Body of pancreas (tissue), 4 donors: ENCODE measurements at regions not wholly inside any gene's neighbourhood (a gene's known extent, or its start where the extent isn't known, plus 50 kb on each side); places are given as distances from the start of the nearest gene placed in this dataset.
A peak's percentile ranks its signal among the peaks of the same experiment; 100 is the strongest.
"Not testable (repeated sequence)": the region's sequence is repeated elsewhere in the genome, so short reads cannot be mapped to it uniquely, and the experiment has no call there.

Experiments used
- ATAC-seq: fragments of 150-250 bp; one replicate; pipeline ENCODE4 v1.9.1; 2016
- DNase-seq, 4 donors: peaks; one replicate each; pipeline ENCODE4 v3.0.0-alpha.2; 2019
- H3K27ac ChIP-seq, 4 donors: fragments of 200-600 bp; sonication (generic); 1 replicate in 3 of 4; 2 replicates in 1 of 4; pipeline versions ENCODE4 v1.5.1 to v1.6.1; 2016 to 2019; ENCODE audit warnings: mild to moderate bottlenecking in 1 of 4, mixed read lengths in 1 of 4, moderate library complexity in 1 of 4
- H3K27me3 ChIP-seq, 2 donors: fragments of 200-600 bp; sonication (generic); one replicate each; pipeline ENCODE4 v1.6.0; 2016; ENCODE audit warnings: mild to moderate bottlenecking in 1 of 2
- H3K36me3 ChIP-seq, 2 donors: fragments of 200-600 bp; sonication (generic); replicated peaks in 1 of 2; 2 replicates each; pipeline ENCODE4 v1.5.1; 2016; ENCODE audit warnings: low read depth in 2 of 2; ENCODE audit not compliant: insufficient read depth in 1 of 2
- H3K4me1 ChIP-seq: fragments of 200-600 bp; sonication (generic); one replicate; pipeline ENCODE4 v1.6.0; 2016
- H3K4me3 ChIP-seq, 2 donors: fragments of 200-600 bp; sonication (generic); 1 replicate in 1 of 2; 2 replicates in 1 of 2; pipeline ENCODE4 v1.5.1; 2016 to 2019
- H3K9me3 ChIP-seq, 3 donors: fragments of 200-600 bp; sonication (generic); 1 replicate in 2 of 3; 2 replicates in 1 of 3; pipeline ENCODE4 v1.5.1; 2016
- CTCF ChIP-seq, 7 experiments: fragments of 450-650 bp in 4 of 7; fragments of 200-600 bp in 3 of 7; sonication (generic) in 3 of 7; IDR thresholded peaks; one replicate each; pipeline ENCODE4 v1.5.1; 2016 to 2019; ENCODE audit warnings: antibody characterized with exemption in 7 of 7
- POLR2A ChIP-seq, 3 donors: fragments of 450-650 bp; IDR thresholded peaks; one replicate each; pipeline ENCODE4 v1.6.1; 2016; ENCODE audit warnings: antibody characterized with exemption in 3 of 3, mild to moderate bottlenecking in 2 of 3
- WGBS, 2 donors: methylation state at CpG; one replicate each; pipeline ENCODE4 v1.1.5; 2017; 5-methylcytosine and 5-hydroxymethylcytosine counted together
- intact Hi-C: fragments of 100-400 bp; cut with DNase I; formaldehyde crosslinking; loops from one replicate; pipeline ENCODE4 v1.15.1; 2023

- Histone ChIP-seq H3K27ac (no peak overlapping the region), H3K9me3 (no peaks in the 10 kb centered on the region), H3K4me1 (no peaks in the 10 kb centered on the region), H3K36me3 (no peaks in the 10 kb centered on the region), H3K4me3 (no peak overlapping the region), H3K27me3 (no peaks in the 10 kb centered on the region)
- TF ChIP-seq CTCF (IDR thresholded peaks at IDR 0.05) (peak in 6 of 7 experiments; percentile 14 to 56 (median 40)), POLR2A (IDR thresholded peaks at IDR 0.05) (no peak)
- no peak for ATAC-seq
- DNase-seq: no peak
- 21 to 24% methylated on average over 7 of the region's 7 CpGs for WGBS, 2 donors
- intact Hi-C loops: loop anchor here (10.0 kb wide), 1 partner anchor 76 kb away; no protein-coding TSS in a partner anchor
These were observed 104.1 kb downstream of the ZNF467 start for GRCh38 chr7:149669121-149669818.

DNA sequence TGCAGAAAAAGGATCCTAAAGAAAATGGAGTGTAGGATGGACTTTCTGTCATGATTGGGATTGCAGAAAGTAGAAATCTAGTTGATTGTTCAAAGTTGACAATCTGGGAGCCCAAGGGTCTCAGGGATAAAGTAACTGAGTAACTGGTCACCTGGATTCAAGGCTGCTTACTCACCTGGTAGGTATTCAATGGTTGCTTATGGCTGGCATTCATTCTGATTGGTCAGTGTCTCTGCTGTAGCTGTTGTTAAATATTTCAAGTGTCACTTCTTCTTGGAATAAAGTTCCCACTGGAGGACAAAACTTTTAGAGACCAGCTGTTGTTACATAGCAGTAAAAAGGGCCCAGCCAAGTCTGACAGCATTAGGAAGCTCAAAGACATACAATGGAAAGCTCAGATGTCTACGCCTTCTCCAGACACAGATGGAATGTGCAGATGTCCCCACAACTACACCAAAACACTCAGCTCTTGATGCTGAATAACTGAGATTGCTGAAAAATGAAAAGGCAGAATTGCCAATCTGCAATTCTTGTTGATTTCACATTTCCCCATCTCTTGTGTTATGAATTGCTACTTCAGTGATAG is 106.9 kb downstream of the ZNF467 start:
- intact Hi-C loops: loop anchor here (10.0 kb wide), 1 partner anchor 78 kb away; no protein-coding TSS in a partner anchor
- TF ChIP-seq POLR2A (IDR thresholded peaks at IDR 0.05): no peak
- ATAC-seq: no peak
- no peak overlapping the region for H3K4me3 ChIP-seq
- no peaks in the 10 kb centered on the region for H3K4me1 ChIP-seq
- H3K27ac ChIP-seq: no peak overlapping the region
- no peak for DNase-seq
- no peaks in the 10 kb centered on the region for H3K36me3 ChIP-seq
- no peaks in the 10 kb centered on the region for H3K27me3 ChIP-seq
- no peaks in the 10 kb centered on the region for H3K9me3 ChIP-seq
- 71 to 78% methylated on average over 1 of the region's 1 CpG for WGBS, 2 donors

- intact Hi-C loops: loop anchor here (10.0 kb wide), 1 partner anchor 79 kb away; no protein-coding TSS in a partner anchor
- H3K4me1 ChIP-seq, H3K9me3 ChIP-seq, H3K27me3 ChIP-seq, H3K27ac ChIP-seq, DNase-seq, ATAC-seq, H3K4me3 ChIP-seq, H3K36me3 ChIP-seq: not testable (repeated sequence)
- WGBS, 2 donors: 27 to 61% methylated on average over 2 of the region's 2 CpGs
These were observed 107.8 kb downstream of the ZNF467 start for GRCh38 chr7:149665618-149666017.

GRCh38 chr7:149664666-149665065 is 108.7 kb downstream of the ZNF467 start:
- H3K4me1 ChIP-seq: no peaks in the 10 kb centered on the region
- no peaks in the 10 kb centered on the region for H3K27me3 ChIP-seq
- no peak for ATAC-seq
- no peaks in the 10 kb centered on the region for H3K9me3 ChIP-seq
- H3K36me3 ChIP-seq: no peaks in the 10 kb centered on the region
- intact Hi-C loops: loop anchor here (10.0 kb wide), 1 partner anchor 80 kb away; no protein-coding TSS in a partner anchor
- 58 to 67% methylated on average over 1 of the region's 1 CpG for WGBS, 2 donors
- H3K4me3 ChIP-seq: no peak overlapping the region
- TF ChIP-seq POLR2A (IDR thresholded peaks at IDR 0.05): no peak
- TF ChIP-seq CTCF (IDR thresholded peaks at IDR 0.05): no peak
- H3K27ac ChIP-seq: no peak overlapping the region
- DNase-seq: no peak

- intact Hi-C loops: loop anchor here (10.0 kb wide), 1 partner anchor 81 kb away; no protein-coding TSS in a partner anchor
- H3K27ac ChIP-seq: no peak overlapping the region
- H3K9me3 ChIP-seq: no peaks in the 10 kb centered on the region
- ATAC-seq (no peak), DNase-seq (no peak)
- H3K36me3 ChIP-seq: no peaks in the 10 kb centered on the region
- H3K27me3 ChIP-seq: no peaks in the 10 kb centered on the region
- 68 to 79% methylated on average over 3 to 5 of the region's 5 CpGs for WGBS, 2 donors
- H3K4me3 ChIP-seq: no peak overlapping the region
- H3K4me1 ChIP-seq: no peaks in the 10 kb centered on the region
- TF ChIP-seq CTCF (IDR thresholded peaks at IDR 0.05) (no peak), POLR2A (IDR thresholded peaks at IDR 0.05) (no peak)
These were observed 109.2 kb downstream of the ZNF467 start for GRCh38 chr7:149664176-149664575.
